Heart left ventricle (tissue), 16 donors: ENCODE measurements at regions not wholly inside any gene's neighbourhood (a gene's known extent, or its start where the extent isn't known, plus 50 kb on each side); places are given as distances from the start of the nearest gene placed in this dataset.

ENCODE experiments used
- ATAC-seq, 4 donors: fragments of 200-7000 bp; cut with Tn5 transposase; one replicate each; pipeline ENCODE4 v1.9.1; 2020 to 2022; ENCODE audit warnings: moderate library complexity in 4 of 4, mild to moderate bottlenecking in 3 of 4, moderate number of reproducible peaks in 1 of 4
- DNase-seq, 5 donors: peaks; one replicate each; pipeline ENCODE4 v3.0.0-alpha.2; 2020
- H3K27ac ChIP-seq, 12 donors: fragments of 200-600 bp; sonication (generic) in 4 of 12; one replicate each; pipeline versions ENCODE4 v1.5.0 to v1.8.0; 2016 to 2022; ENCODE audit warnings: mild to moderate bottlenecking in 2 of 12
- H3K27me3 ChIP-seq, 9 donors: fragments of 200-600 bp; sonication (generic) in 2 of 9; one replicate each; pipeline versions ENCODE4 v1.5.1 to v1.8.0; 2016 to 2022; ENCODE audit warnings: mild to moderate bottlenecking in 3 of 9
- H3K36me3 ChIP-seq, 9 donors: fragments of 200-600 bp; sonication (generic) in 2 of 9; one replicate each; pipeline versions ENCODE4 v1.5.0 to v1.8.0; 2018 to 2022; ENCODE audit warnings: mild to moderate bottlenecking in 2 of 9
- H3K4me1 ChIP-seq, 12 donors: fragments of 200-600 bp; sonication (generic) in 4 of 12; one replicate each; pipeline versions ENCODE4 v1.5.0 to v1.8.0; 2016 to 2022; ENCODE audit warnings: mild to moderate bottlenecking in 3 of 12
- H3K4me3 ChIP-seq, 12 donors: fragments of 200-600 bp; sonication (generic) in 4 of 12; one replicate each; pipeline versions ENCODE4 v1.5.0 to v1.8.0; 2017 to 2022; ENCODE audit warnings: mild to moderate bottlenecking in 9 of 12, moderate library complexity in 4 of 12
- H3K9me3 ChIP-seq, 12 donors: fragments of 200-600 bp; sonication (generic) in 4 of 12; one replicate each; pipeline versions ENCODE4 v1.5.0 to v1.8.0; 2016 to 2022; ENCODE audit warnings: mild to moderate bottlenecking in 1 of 12
- CTCF ChIP-seq, 12 donors: fragments of 200-600 bp; sonication (generic) in 4 of 12; IDR thresholded peaks; one replicate each; pipeline versions ENCODE4 v1.5.0 to v1.8.0; 2018 to 2022; ENCODE audit warnings: antibody characterized with exemption in 12 of 12, mild to moderate bottlenecking in 5 of 12
- POLR2A ChIP-seq, 2 donors: fragments of 450-650 bp; IDR thresholded peaks; one replicate each; pipeline ENCODE4 v1.6.1; 2017; ENCODE audit warnings: antibody characterized with exemption in 2 of 2, mild to moderate bottlenecking in 2 of 2, moderate library complexity in 2 of 2
- WGBS, 4 donors: extraction: QIAGEN DNeasy Blood & Tissue Kit in 2 of 4; methylation state at CpG; one replicate each; pipeline versions ENCODE4 v1.1.5 to v1.1.7; 2013 to 2018; 5-methylcytosine and 5-hydroxymethylcytosine counted together
- intact Hi-C, 10 donors: fragments of 100-400 bp; cut with DNase I; formaldehyde crosslinking; loops; one replicate each; pipeline versions ENCODE4 v1.11.1 to v1.14.2; 2022
- donor health status: ischemic (EF 13 %, LVEDD 7.1; RV severe dilation, severe dysfunction).
- donor health status: healthy with polysubstance abuse.
- donor health status: DM: no; HTN: yes; CAD: no.
- donor health status: DM: no; HTN: no; CAD: no.
- donor health status: ischemic (EF 25% LVEDD 6.9; RV normal size, moderate dysfunction).
- donor health status: ischemic (EF 25% LVEDD 5.7; RV mildly dilated, moderate dysfunction).
- donor health status: healthy.
- donor health status: DM: yes; HTN: yes; CAD: no.
- donor health status: ischemic (EF 35%, LVEDD 5.7; RV mildly dilated, moderate dysfunction).
- donor health status: nonischemic (EF 11% LVEDD 7.7; RV severe dilation, severe dysfunction).
- donor health status: DM: yes; HTN: yes; CAD: no.
- donor health status: PGD.
- donor health status: ischemic (EF 29% LVEDD 5.4; RV normal size, mild dysfunction).
- donor health status: nonischemic (EF 23%, LVEDD 6.1; RV moderate dilation, normal function).

GRCh38 chr13:82129281-82129680, 1753.0 kb downstream of the SLITRK1 start:
- H3K27ac ChIP-seq, result no peak overlapping the region
- ATAC-seq (no peak), DNase-seq (no peak)
- no peaks in the 10 kb centered on the region for H3K27me3 ChIP-seq
- intact Hi-C loops, result no loop called here
- H3K4me3 ChIP-seq, result no peak overlapping the region
- H3K9me3 ChIP-seq, result no peaks in the 10 kb centered on the region
- TF ChIP-seq POLR2A (IDR thresholded peaks at IDR 0.05), result no peak
- no peak for TF ChIP-seq CTCF (IDR thresholded peaks at IDR 0.05)
- H3K36me3 ChIP-seq, result no peaks in the 10 kb centered on the region
- WGBS, 4 donors, result 39 to 51% (median 42%) methylated on average over 1 of the region's 1 CpG
- no peaks in the 10 kb centered on the region for H3K4me1 ChIP-seq

- WGBS, 4 donors, result 76 to 87% (median 84%) methylated on average over 5 of the region's 5 CpGs
- H3K9me3 ChIP-seq, result peaks cover 0 to 3% (median 0%) of the 10 kb centered on the region in 12 donors
- no peaks in the 10 kb centered on the region for H3K4me1 ChIP-seq
- no peak for ATAC-seq
- H3K27me3 ChIP-seq, result no peaks in the 10 kb centered on the region
- no peak overlapping the region for H3K27ac ChIP-seq
- no peak for DNase-seq
- H3K36me3 ChIP-seq, result no peaks in the 10 kb centered on the region
- intact Hi-C loops, result no loop called here
- TF ChIP-seq CTCF (IDR thresholded peaks at IDR 0.05) (no peak), POLR2A (IDR thresholded peaks at IDR 0.05) (no peak)
- no peak overlapping the region for H3K4me3 ChIP-seq
Measured at GRCh38 chr13:82118589-82118988, 1763.7 kb downstream of the SLITRK1 start.

- no peak overlapping the region for H3K4me3 ChIP-seq
- DNase-seq, result no peak
- WGBS, 4 donors, result 83 to 90% (median 87%) methylated on average over 1 of the region's 1 CpG
- no peak overlapping the region for H3K27ac ChIP-seq
- no peaks in the 10 kb centered on the region for H3K36me3 ChIP-seq
- TF ChIP-seq CTCF (IDR thresholded peaks at IDR 0.05), result no peak
- peaks cover 0 to 3% (median 0%) of the 10 kb centered on the region in 12 donors for H3K9me3 ChIP-seq
- ATAC-seq, result no peak
- no peaks in the 10 kb centered on the region for H3K4me1 ChIP-seq
- H3K27me3 ChIP-seq, result no peaks in the 10 kb centered on the region
- intact Hi-C loops, result no loop called here
Measured at GRCh38 chr13:82116422-82116989, 1765.8 kb downstream of the SLITRK1 start.

GRCh38 chr13:82115391-82115790, 1766.9 kb downstream of the SLITRK1 start:
- Histone ChIP-seq H3K4me1 (no peaks in the 10 kb centered on the region), H3K36me3 (no peaks in the 10 kb centered on the region), H3K27me3 (no peaks in the 10 kb centered on the region), H3K9me3 (peaks cover 0 to 4% (median 0%) of the 10 kb centered on the region in 12 donors), H3K4me3 (no peak overlapping the region), H3K27ac (no peak overlapping the region)
- TF ChIP-seq CTCF (IDR thresholded peaks at IDR 0.05), result no peak
- no peak for TF ChIP-seq POLR2A (IDR thresholded peaks at IDR 0.05)
- ATAC-seq (no peak), DNase-seq (no peak)
- intact Hi-C loops, result no loop called here
- whole genome bisulfite sequencing, 4 donors, result 74 to 82% (median 80%) methylated on average over 3 of the region's 3 CpGs
